CD4-positive, alpha-beta memory T cell (primary cell): ENCODE measurements at regions not wholly inside any gene's neighbourhood (a gene's known extent, or its start where the extent isn't known, plus 50 kb on each side); places are given as distances from the start of the nearest gene placed in this dataset.
"Not testable (repeated sequence)": the region's sequence is repeated elsewhere in the genome, so short reads cannot be mapped to it uniquely, and the experiment has no call there.

Experiments used
- CTCF ChIA-PET: fragments of 350-600 bp; sonication (Branson Sonifier 250); formaldehyde crosslinking; loops from one replicate; lab custom pipeline; 2021; ENCODE audit warnings: inconsistent platforms; ENCODE audit not compliant: partially characterized antibody; lab: Charles Lee
- POLR2A ChIA-PET: fragments of 350-600 bp; sonication (Branson Sonifier 250); formaldehyde crosslinking; loops from one replicate; lab custom pipeline; 2021; ENCODE audit not compliant: partially characterized antibody; lab: Charles Lee
- DNase-seq, 5 donors: peaks; one replicate each; pipeline versions ENCODE4 v3.0.0 to v3.0.0-alpha.2; 2020 to 2022; ENCODE audit warnings: mixed read lengths in 1 of 5
- H3K27ac ChIP-seq: one replicate; pipeline ENCODE4 v1.7.0; 2013; ENCODE audit warnings: low read depth, low read length
- H3K27me3 ChIP-seq: 2 replicates; pipeline ENCODE4 v1.7.0; 2013; ENCODE audit warnings: mild to moderate bottlenecking, low read length, moderate library complexity; ENCODE audit not compliant: insufficient read depth
- H3K36me3 ChIP-seq: 2 replicates; pipeline ENCODE4 v1.7.0; 2013; ENCODE audit warnings: mild to moderate bottlenecking, low read length, moderate library complexity; ENCODE audit not compliant: insufficient read depth
- H3K4me1 ChIP-seq: 2 replicates; pipeline ENCODE4 v1.7.0; 2013; ENCODE audit warnings: mild to moderate bottlenecking, low read length, moderate library complexity; ENCODE audit not compliant: insufficient read depth
- H3K4me3 ChIP-seq, 2 donors: one replicate each; pipeline ENCODE4 v1.7.0; 2013; ENCODE audit warnings: low read length in 2 of 2, mild to moderate bottlenecking in 1 of 2
- H3K9me3 ChIP-seq, 2 donors: one replicate each; pipeline ENCODE4 v1.7.0; 2013; ENCODE audit warnings: low read length in 2 of 2, control low read depth in 1 of 2; ENCODE audit not compliant: control insufficient read depth in 1 of 2
- H3K27ac Mint-ChIP-seq, 7 donors: one replicate each; pipeline ENCODE4 v1.8.0; 2020 to 2021; ENCODE audit warnings: mixed read lengths in 7 of 7, mild to moderate bottlenecking in 6 of 7, inconsistent platforms in 3 of 7, moderate library complexity in 3 of 7
- H3K27me3 Mint-ChIP-seq, 2 donors: one replicate each; pipeline ENCODE4 v1.8.0; 2020 to 2021; ENCODE audit warnings: mixed read lengths in 2 of 2
- H3K36me3 Mint-ChIP-seq, 2 donors: one replicate each; pipeline ENCODE4 v1.8.0; 2020 to 2021; ENCODE audit warnings: mixed read lengths in 2 of 2, inconsistent platforms in 1 of 2, mild to moderate bottlenecking in 1 of 2
- H3K4me1 Mint-ChIP-seq, 4 donors: one replicate each; pipeline ENCODE4 v1.8.0; 2020 to 2021; ENCODE audit warnings: mixed read lengths in 4 of 4, mild to moderate bottlenecking in 1 of 4
- H3K4me3 Mint-ChIP-seq, 8 donors: one replicate each; pipeline ENCODE4 v1.8.0; 2020 to 2021; ENCODE audit warnings: mixed read lengths in 8 of 8, mild to moderate bottlenecking in 7 of 8, moderate library complexity in 6 of 8, inconsistent platforms in 3 of 8
- H3K9me3 Mint-ChIP-seq, 8 donors: one replicate each; pipeline ENCODE4 v1.8.0; 2020 to 2021; ENCODE audit warnings: mixed read lengths in 8 of 8, mild to moderate bottlenecking in 5 of 8, inconsistent platforms in 3 of 8, moderate library complexity in 1 of 8
- intact Hi-C: fragments of 100-400 bp; cut with micrococcal nuclease; formaldehyde crosslinking; loops from one replicate; pipeline ENCODE4 v1.15.1; 2023

GRCh38 chrX:843306-843705 lies 212.7 kb downstream of the SHOX start:
- H3K9me3 ChIP-seq, result no peaks in the 10 kb centered on the region
- no peaks in the 10 kb centered on the region for H3K36me3 ChIP-seq
- Mint-ChIP-seq H3K4me1 (no peaks in the 10 kb centered on the region), H3K27ac (no peak overlapping the region), H3K36me3 (no peaks in the 10 kb centered on the region), H3K27me3 (no peaks in the 10 kb centered on the region), H3K4me3 (no peak overlapping the region), H3K9me3 (peaks cover 0 to 5% (median 0%) of the 10 kb centered on the region in 8 donors)
- POLR2A ChIA-PET, result no interaction called here
- intact Hi-C loops, result no loop called here
- H3K4me3 ChIP-seq, result no peak overlapping the region
- H3K4me1 ChIP-seq, result no peaks in the 10 kb centered on the region
- no peaks in the 10 kb centered on the region for H3K27me3 ChIP-seq
- DNase-seq, result no peak
- no peak overlapping the region for H3K27ac ChIP-seq
- CTCF ChIA-PET, result no interaction called here

- Mint-ChIP-seq H3K27me3 (no peaks in the 10 kb centered on the region), H3K27ac (no peak overlapping the region), H3K4me1 (no peaks in the 10 kb centered on the region), H3K4me3 (no peak overlapping the region), H3K9me3 (peaks cover 0 to 21% (median 15%) of the 10 kb centered on the region in 8 donors), H3K36me3 (no peaks in the 10 kb centered on the region)
- no peak overlapping the region for H3K27ac ChIP-seq
- no peak for DNase-seq
- H3K27me3 ChIP-seq, result no peaks in the 10 kb centered on the region
- POLR2A ChIA-PET, result no interaction called here
- CTCF ChIA-PET, result no interaction called here
- H3K9me3 ChIP-seq, result no peaks in the 10 kb centered on the region
- no peaks in the 10 kb centered on the region for H3K36me3 ChIP-seq
- H3K4me3 ChIP-seq, result no peak overlapping the region
- intact Hi-C loops, result no loop called here
- H3K4me1 ChIP-seq, result no peaks in the 10 kb centered on the region
These were observed 210.0 kb downstream of the SHOX start for GRCh38 chrX:840556-840955.

GRCh38 chrX:838666-839065 lies 208.1 kb downstream of the SHOX start:
- H3K4me1 ChIP-seq, POLR2A ChIA-PET, H3K4me3 Mint-ChIP-seq, H3K36me3 ChIP-seq, H3K27ac Mint-ChIP-seq, H3K4me3 ChIP-seq, H3K27me3 ChIP-seq, H3K27ac ChIP-seq, CTCF ChIA-PET, DNase-seq, H3K4me1 Mint-ChIP-seq, intact Hi-C loops, H3K36me3 Mint-ChIP-seq, H3K9me3 ChIP-seq, H3K27me3 Mint-ChIP-seq: not testable (repeated sequence)
- H3K9me3 Mint-ChIP-seq, result peaks cover 0 to 24% (median 15%) of the 10 kb centered on the region in 8 donors

- H3K4me1 Mint-ChIP-seq, H3K9me3 ChIP-seq, H3K27ac Mint-ChIP-seq, H3K4me3 ChIP-seq, H3K27ac ChIP-seq, H3K27me3 ChIP-seq, intact Hi-C loops, POLR2A ChIA-PET, H3K36me3 Mint-ChIP-seq, H3K27me3 Mint-ChIP-seq, H3K36me3 ChIP-seq, DNase-seq, CTCF ChIA-PET, H3K4me1 ChIP-seq, H3K4me3 Mint-ChIP-seq: not testable (repeated sequence)
- peaks cover 0 to 22% (median 18%) of the 10 kb centered on the region in 8 donors for H3K9me3 Mint-ChIP-seq
These were observed 205.3 kb downstream of the SHOX start for GRCh38 chrX:835857-836256.

- Histone ChIP-seq H3K9me3 (no peaks in the 10 kb centered on the region), H3K4me1 (no peaks in the 10 kb centered on the region), H3K4me3 (no peak overlapping the region), H3K36me3 (no peaks in the 10 kb centered on the region), H3K27ac (no peak overlapping the region), H3K27me3 (no peaks in the 10 kb centered on the region)
- Mint-ChIP-seq H3K4me3 (no peak overlapping the region), H3K4me1 (peaks cover 0 to 3% (median 0%) of the 10 kb centered on the region in 4 donors), H3K27ac (no peak overlapping the region), H3K27me3 (no peaks in the 10 kb centered on the region), H3K9me3 (peaks cover 0 to 5% (median 2%) of the 10 kb centered on the region in 8 donors), H3K36me3 (no peaks in the 10 kb centered on the region)
- intact Hi-C loops, result no loop called here
- CTCF ChIA-PET, result no interaction called here
- POLR2A ChIA-PET, result no interaction called here
- DNase-seq, result no peak
These were observed 199.9 kb downstream of the SHOX start for GRCh38 chrX:830532-830931.

GRCh38 chrX:829145-829544 lies 198.6 kb downstream of the SHOX start:
- no peaks in the 10 kb centered on the region for H3K9me3 ChIP-seq
- H3K36me3 Mint-ChIP-seq, result no peaks in the 10 kb centered on the region
- H3K4me1 ChIP-seq, result no peaks in the 10 kb centered on the region
- no peak overlapping the region for H3K4me3 Mint-ChIP-seq
- peaks cover 0 to 5% (median under 1%) of the 10 kb centered on the region in 8 donors for H3K9me3 Mint-ChIP-seq
- no peak overlapping the region for H3K27ac Mint-ChIP-seq
- H3K27me3 Mint-ChIP-seq, result no peaks in the 10 kb centered on the region
- no peaks in the 10 kb centered on the region for H3K27me3 ChIP-seq
- no peak overlapping the region for H3K4me3 ChIP-seq
- H3K27ac ChIP-seq, result no peak overlapping the region
- POLR2A ChIA-PET, result no interaction called here
- intact Hi-C loops, result no loop called here
- H3K36me3 ChIP-seq, result no peaks in the 10 kb centered on the region
- CTCF ChIA-PET, result no interaction called here
- peaks cover 0 to 3% (median 0%) of the 10 kb centered on the region in 4 donors for H3K4me1 Mint-ChIP-seq
- DNase-seq, result no peak

GRCh38 chrX:828411-828959 lies 197.9 kb downstream of the SHOX start:
- Mint-ChIP-seq H3K27me3 (no peaks in the 10 kb centered on the region), H3K27ac (no peak overlapping the region), H3K4me1 (peaks cover 0 to 3% (median 0%) of the 10 kb centered on the region in 4 donors), H3K9me3 (peaks cover 0 to 3% (median under 1%) of the 10 kb centered on the region in 8 donors), H3K4me3 (peak overlapping the region in 1 of 8 donors; percentile 26), H3K36me3 (no peaks in the 10 kb centered on the region)
- DNase-seq, result no peak
- no peak overlapping the region for H3K27ac ChIP-seq
- no peaks in the 10 kb centered on the region for H3K27me3 ChIP-seq
- H3K9me3 ChIP-seq, result no peaks in the 10 kb centered on the region
- H3K4me3 ChIP-seq, result no peak overlapping the region
- ChIA-PET POLR2A (no interaction called here), CTCF (no interaction called here)
- no peaks in the 10 kb centered on the region for H3K4me1 ChIP-seq
- intact Hi-C loops, result no loop called here
- H3K36me3 ChIP-seq, result no peaks in the 10 kb centered on the region

- Mint-ChIP-seq H3K4me3 (no peak overlapping the region), H3K36me3 (no peaks in the 10 kb centered on the region), H3K4me1 (peaks cover 0 to 3% (median 0%) of the 10 kb centered on the region in 4 donors), H3K27me3 (no peaks in the 10 kb centered on the region), H3K27ac (no peak overlapping the region), H3K9me3 (peaks cover 0 to 10% (median 2%) of the 10 kb centered on the region in 8 donors)
- Histone ChIP-seq H3K9me3 (peaks cover 0 to 4% of the 10 kb centered on the region in 2 donors), H3K27ac (no peak overlapping the region), H3K36me3 (no peaks in the 10 kb centered on the region), H3K4me1 (no peaks in the 10 kb centered on the region), H3K27me3 (no peaks in the 10 kb centered on the region), H3K4me3 (no peak overlapping the region)
- CTCF ChIA-PET, result no interaction called here
- intact Hi-C loops, result no loop called here
- POLR2A ChIA-PET, result no interaction called here
- no peak for DNase-seq
These were observed 195.9 kb downstream of the SHOX start for GRCh38 chrX:826448-826847.
